GM12878 (cell line): ENCODE measurements at regions not wholly inside any gene's neighbourhood (a gene's known extent, or its start where the extent isn't known, plus 50 kb on each side); places are given as distances from the start of the nearest gene placed in this dataset.

Source experiments
- ATAC-seq: fragments of 200-7000 bp; cut with Tn5 transposase; 3 replicates; pipeline ENCODE4 v1.9.1; 2020; ENCODE audit warnings: mild to moderate bottlenecking, moderate library complexity
- BruUV-seq: library from RNA; stranded (reverse); fragments of 400-500 nt; replicated peaks from 2 replicates; lab custom pipeline; 2021; lab: Mats Ljungman, UMichigan
- CTCF ChIA-PET: fragments of 300-600 bp; sonication (Branson Sonifier 250); formaldehyde crosslinking; extraction: SDS; loops from one replicate; lab custom pipeline; 2021; ENCODE audit warnings: inconsistent platforms; lab: Yijun Ruan, JAX
- POLR2A ChIA-PET: fragments of 350-600 bp; formaldehyde crosslinking; extraction: SDS; loops from one replicate; lab custom pipeline; 2021; ENCODE audit warnings: inconsistent platforms; lab: Charles Lee
- RAD21 ChIA-PET: fragments of 300-600 bp; sonication (Branson Sonifier 250); formaldehyde crosslinking; loops from one replicate; lab custom pipeline; 2023; ENCODE audit warnings: antibody characterized with exemption; ENCODE audit not compliant: unreplicated experiment; lab: Charles Lee
- SMC1A ChIA-PET: fragments of 300-600 bp; sonication (Branson Sonifier 250); formaldehyde crosslinking; loops from one replicate; lab custom pipeline; 2023; ENCODE audit not compliant: unreplicated experiment, uncharacterized antibody; lab: Charles Lee
- DNase-seq: peaks from one replicate; pipeline ENCODE4 v3.0.0-alpha.2; 2011; ENCODE audit warnings: low read depth, low spot score
- FAIRE-seq: peaks from 3 replicates; lab custom pipeline; 2011; peaks lifted over from hg19 to GRCh38; lab: Jason Lieb, UNC
- H2AFZ ChIP-seq: 2 replicates; pipeline ENCODE4 v1.6.0; 2011; ENCODE audit warnings: low read depth, low read length, control low read depth; ENCODE audit not compliant: control insufficient read depth
- H3K27ac ChIP-seq: 2 replicates; pipeline ENCODE4 v1.5.1; 2011; ENCODE audit warnings: control low read depth; ENCODE audit not compliant: control insufficient read depth, insufficient read depth
- H3K27me3 ChIP-seq, 2 experiments: replicated peaks in 1 of 2; 2 replicates each; pipeline versions ENCODE4 v1.6.0 to v1.6.1; 2011; ENCODE audit warnings: low read length in 1 of 2; ENCODE audit not compliant: control insufficient read depth in 2 of 2, insufficient read depth in 2 of 2
- H3K36me3 ChIP-seq, 2 experiments: 2 replicates each; pipeline ENCODE4 v1.5.1; 2011; ENCODE audit warnings: low read length in 1 of 2; ENCODE audit not compliant: control insufficient read depth in 2 of 2, insufficient read depth in 2 of 2
- H3K4me1 ChIP-seq: 2 replicates; pipeline ENCODE4 v1.6.1; 2011; ENCODE audit warnings: mild to moderate bottlenecking, low read length, moderate library complexity, mixed read lengths; ENCODE audit not compliant: control insufficient read depth, insufficient read depth
- H3K4me2 ChIP-seq: 2 replicates; pipeline ENCODE4 v1.6.0; 2011; ENCODE audit warnings: control low read depth; ENCODE audit not compliant: control insufficient read depth, insufficient read depth
- H3K4me3 ChIP-seq: fragments of 200-600 bp; sonication (generic); 2 replicates; pipeline ENCODE4 v1.5.1; 2016
- H3K79me2 ChIP-seq: 2 replicates; pipeline ENCODE4 v1.6.0; 2011; ENCODE audit warnings: low read length; ENCODE audit not compliant: control insufficient read depth, insufficient read depth
- H3K9ac ChIP-seq: 2 replicates; pipeline ENCODE4 v1.8.0; 2011; ENCODE audit warnings: low read length, control low read depth, mixed read lengths; ENCODE audit not compliant: control insufficient read depth, insufficient read depth
- H3K9me3 ChIP-seq: replicated peaks from 3 replicates; pipeline ENCODE4 v1.5.1; 2011; ENCODE audit warnings: mild to moderate bottlenecking, low read length; ENCODE audit not compliant: control insufficient read depth, insufficient read depth
- H4K20me1 ChIP-seq: 2 replicates; pipeline ENCODE4 v1.6.0; 2011; ENCODE audit not compliant: control insufficient read depth, insufficient read depth
- CHD2 ChIP-seq: IDR thresholded peaks from 2 replicates; pipeline ENCODE4 v1.6.1; 2011; ENCODE audit warnings: low read depth, low read length, improper control_type of control experiment, borderline replicate concordance
- CHD4 ChIP-seq: fragments of 200-600 bp; sonication (generic); IDR thresholded peaks from 2 replicates; pipeline ENCODE4 v1.6.1; 2016; ENCODE audit warnings: mild to moderate bottlenecking
- ETV6 ChIP-seq, 2 experiments: fragments of 450-650 bp in 1 of 2; IDR thresholded peaks in 1 of 2; conservative IDR thresholded peaks in 1 of 2; 2 replicates each; pipeline ENCODE4 v1.6.1; 2014; ENCODE audit warnings: antibody characterized with exemption in 1 of 2, borderline replicate concordance in 1 of 2, low read depth in 1 of 2, mild to moderate bottlenecking in 1 of 2, moderate library complexity in 1 of 2
- HSF1 ChIP-seq: fragments of 150-350 bp; IDR thresholded peaks from 2 replicates; pipeline ENCODE4 v1.6.1; 2014; ENCODE audit warnings: mild to moderate bottlenecking, low read depth, low read length
- JUND ChIP-seq: IDR thresholded peaks from 2 replicates; pipeline ENCODE4 v1.6.1; 2012; ENCODE audit warnings: low read depth, mild to moderate bottlenecking, low read length, improper control_type of control experiment, moderate library complexity
- POLR2AphosphoS2 ChIP-seq: IDR thresholded peaks from 2 replicates; pipeline ENCODE4 v1.6.1; 2011; ENCODE audit warnings: low read depth, mild to moderate bottlenecking, low read length, improper control_type of control experiment, moderate library complexity
- POLR2AphosphoS5 ChIP-seq: IDR thresholded peaks from 2 replicates; pipeline ENCODE4 v1.6.1; 2011; ENCODE audit warnings: mild to moderate bottlenecking, low read length, inconsistent platforms
- WGBS: methylation state at CpG from one replicate; pipeline ENCODE4 v1.1.6; 2016; ENCODE audit warnings: low lambda C conversion rate; ENCODE audit not compliant: insufficient replicate concordance, insufficient coverage; ENCODE audit errors: missing lambda C conversion rate; 5-methylcytosine and 5-hydroxymethylcytosine counted together
- in situ Hi-C: fragments of 300-500 bp; cut with MboI; formaldehyde crosslinking; loops from 9 replicates; pipeline ENCODE4 v1.14.3; 2018; ENCODE audit warnings: mixed read lengths
- intact Hi-C: fragments of 100-400 bp; cut with micrococcal nuclease; formaldehyde crosslinking; loops from one replicate; pipeline ENCODE4 v1.14.2; 2022; ENCODE audit not compliant: unreplicated experiment
- TF ChIP-seq, protein P1 (sequence below): IDR thresholded peaks from 2 replicates; pipeline ENCODE4 v1.6.1; 2011; ENCODE audit warnings: borderline replicate concordance, low read depth, mild to moderate bottlenecking, moderate library complexity, mixed read lengths, low read length; ENCODE audit not compliant: insufficient read depth; ENCODE audit errors: extremely low read length

DNA sequence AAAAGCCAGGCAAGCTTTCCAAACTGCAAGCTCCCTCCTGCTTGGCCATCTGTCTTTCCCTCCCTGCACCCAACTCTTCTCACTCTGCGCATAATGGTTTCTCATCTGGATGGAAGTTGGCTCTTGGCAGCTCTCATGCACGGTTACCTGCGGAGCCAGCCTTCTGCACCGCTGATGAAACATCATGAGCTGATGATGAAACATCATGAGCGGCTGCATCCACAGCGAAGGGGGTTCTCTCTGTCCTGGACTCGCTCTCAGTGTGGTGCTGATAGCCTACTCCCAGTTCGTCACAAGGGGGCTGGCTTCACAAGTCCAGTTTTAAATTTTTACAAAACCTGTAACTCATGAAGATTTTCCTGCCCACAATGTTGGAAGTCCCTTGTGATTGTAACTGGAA, 457.5 kb downstream of the ACTR3B start:
- no peak for ATAC-seq
- Histone ChIP-seq H3K9ac (no peak overlapping the region), H3K36me3 (no peaks in the 10 kb centered on the region), H3K4me2 (no peak overlapping the region), H3K27me3 (no peaks in the 10 kb centered on the region), H4K20me1 (no peaks in the 10 kb centered on the region), H3K4me3 (no peak overlapping the region), H3K4me1 (no peaks in the 10 kb centered on the region), H3K9me3 (no peaks in the 10 kb centered on the region), H2AFZ (no peak overlapping the region), H3K79me2 (no peaks in the 10 kb centered on the region), H3K27ac (no peak overlapping the region)
- no peak for FAIRE-seq
- SMC1A ChIA-PET, result no interaction called here
- no peak for TF ChIP-seq HSF1
- TF ChIP-seq POLR2AphosphoS2, result no peak
- no peak for TF ChIP-seq CHD4
- TF ChIP-seq ETV6 (conservative IDR thresholded peaks at IDR 0.05 in 1 of 2, IDR thresholded peaks at IDR 0.05 in 1 of 2; ENCODE audit: borderline replicate concordance in 1 of 2, low read depth in 1 of 2), result no peak
- no peak for TF ChIP-seq CHD2
- TF ChIP-seq, protein P1, sequence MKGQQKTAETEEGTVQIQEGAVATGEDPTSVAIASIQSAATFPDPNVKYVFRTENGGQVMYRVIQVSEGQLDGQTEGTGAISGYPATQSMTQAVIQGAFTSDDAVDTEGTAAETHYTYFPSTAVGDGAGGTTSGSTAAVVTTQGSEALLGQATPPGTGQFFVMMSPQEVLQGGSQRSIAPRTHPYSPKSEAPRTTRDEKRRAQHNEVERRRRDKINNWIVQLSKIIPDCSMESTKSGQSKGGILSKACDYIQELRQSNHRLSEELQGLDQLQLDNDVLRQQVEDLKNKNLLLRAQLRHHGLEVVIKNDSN, result no peak
- TF ChIP-seq JUND, result no peak
- no peak for TF ChIP-seq POLR2AphosphoS5
- intact Hi-C loops, result no loop called here
- BruUV-seq, result no TSS peak
- in situ Hi-C loops, result no loop called here
- WGBS, result 49% methylated on average over 8 of the region's 8 CpGs
- RAD21 ChIA-PET, result no interaction called here
- POLR2A ChIA-PET, result no interaction called here
- no peak for DNase-seq
- CTCF ChIA-PET, result no interaction called here
